PFSK-1 (cell line): ENCODE measurements at regions not wholly inside any gene's neighbourhood (a gene's known extent, or its start where the extent isn't known, plus 50 kb on each side); places are given as distances from the start of the nearest gene placed in this dataset.
A peak's percentile ranks its signal among the peaks of the same experiment; 100 is the strongest.

ENCODE experiments used
- FOXP2 ChIP-seq: optimal IDR thresholded peaks from 2 replicates; pipeline ENCODE3; 2011; ENCODE audit warnings: borderline replicate concordance, control low read depth, inconsistent platforms; ENCODE audit not compliant: insufficient read depth; ENCODE audit errors: extremely low read length, extremely low read depth
- POLR2AphosphoS5 ChIP-seq: IDR thresholded peaks from 2 replicates; pipeline ENCODE4 v1.6.1; 2012; ENCODE audit warnings: low read depth, mild to moderate bottlenecking, control low read depth, low read length, moderate library complexity
- SIN3A ChIP-seq: IDR thresholded peaks from 2 replicates; pipeline ENCODE4 v1.6.1; 2012; ENCODE audit warnings: mild to moderate bottlenecking, low read length, moderate library complexity, borderline replicate concordance; ENCODE audit not compliant: insufficient read depth
- TAF1 ChIP-seq: IDR thresholded peaks from 2 replicates; pipeline ENCODE4 v1.6.1; 2012; ENCODE audit warnings: low read length, control low read depth, borderline replicate concordance; ENCODE audit not compliant: insufficient read depth
- TF ChIP-seq, protein P1 (sequence below), 2 experiments: IDR thresholded peaks; 2 replicates each; pipeline versions ENCODE4 v1.6.1 to v1.8.0; 2011 to 2012; ENCODE audit warnings: low read depth in 2 of 2, low read length in 2 of 2, control low read depth in 1 of 2, inconsistent platforms in 1 of 2, mild to moderate bottlenecking in 1 of 2, moderate library complexity in 1 of 2; ENCODE audit not compliant: insufficient read depth in 1 of 2

DNA sequence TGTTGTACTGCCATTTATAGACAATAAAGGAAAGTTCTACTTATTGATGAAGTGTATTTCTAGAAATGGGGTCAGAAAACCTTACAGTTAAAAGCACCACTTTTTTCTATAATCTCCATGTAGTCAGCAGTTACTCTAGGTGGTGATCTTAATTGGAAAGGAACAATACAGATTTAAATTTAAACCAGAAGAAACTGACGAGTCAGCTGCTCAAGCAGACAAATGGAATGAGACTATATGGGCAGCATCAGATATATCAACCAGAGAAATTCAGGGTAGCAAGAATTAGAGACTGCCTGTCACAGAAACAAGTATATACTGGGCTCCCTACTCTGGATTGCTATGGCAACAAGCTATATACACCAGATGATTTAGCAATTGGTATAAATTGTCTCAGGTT is 99.6 kb upstream of the SCG2 start:
- no peak for TF ChIP-seq TAF1
- TF ChIP-seq POLR2AphosphoS5, result peak; percentile 43; the same call in 1 of the 2 replicates
- TF ChIP-seq SIN3A, result no peak

DNA sequence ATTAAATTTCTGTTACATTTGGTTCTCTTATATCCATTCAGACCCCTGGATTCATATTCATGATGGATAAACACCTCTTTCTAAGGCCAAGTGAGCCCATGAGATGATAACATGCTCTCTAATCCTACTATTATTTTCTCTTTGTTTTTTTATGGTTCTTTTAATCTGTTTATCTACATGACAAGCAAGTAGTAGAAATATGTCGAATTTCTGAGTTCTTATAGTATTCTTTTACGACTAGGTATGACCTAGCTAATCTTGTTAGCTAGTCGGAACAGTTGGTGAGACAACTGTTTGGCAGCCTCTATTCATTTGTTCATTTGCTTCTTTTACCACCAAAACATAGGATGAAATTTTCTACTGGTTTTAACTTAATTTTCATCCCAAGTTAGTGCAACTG is 98.1 kb upstream of the SCG2 start:
- TF ChIP-seq FOXP2, result no peak
- no peak for TF ChIP-seq TAF1
- TF ChIP-seq, protein P1, sequence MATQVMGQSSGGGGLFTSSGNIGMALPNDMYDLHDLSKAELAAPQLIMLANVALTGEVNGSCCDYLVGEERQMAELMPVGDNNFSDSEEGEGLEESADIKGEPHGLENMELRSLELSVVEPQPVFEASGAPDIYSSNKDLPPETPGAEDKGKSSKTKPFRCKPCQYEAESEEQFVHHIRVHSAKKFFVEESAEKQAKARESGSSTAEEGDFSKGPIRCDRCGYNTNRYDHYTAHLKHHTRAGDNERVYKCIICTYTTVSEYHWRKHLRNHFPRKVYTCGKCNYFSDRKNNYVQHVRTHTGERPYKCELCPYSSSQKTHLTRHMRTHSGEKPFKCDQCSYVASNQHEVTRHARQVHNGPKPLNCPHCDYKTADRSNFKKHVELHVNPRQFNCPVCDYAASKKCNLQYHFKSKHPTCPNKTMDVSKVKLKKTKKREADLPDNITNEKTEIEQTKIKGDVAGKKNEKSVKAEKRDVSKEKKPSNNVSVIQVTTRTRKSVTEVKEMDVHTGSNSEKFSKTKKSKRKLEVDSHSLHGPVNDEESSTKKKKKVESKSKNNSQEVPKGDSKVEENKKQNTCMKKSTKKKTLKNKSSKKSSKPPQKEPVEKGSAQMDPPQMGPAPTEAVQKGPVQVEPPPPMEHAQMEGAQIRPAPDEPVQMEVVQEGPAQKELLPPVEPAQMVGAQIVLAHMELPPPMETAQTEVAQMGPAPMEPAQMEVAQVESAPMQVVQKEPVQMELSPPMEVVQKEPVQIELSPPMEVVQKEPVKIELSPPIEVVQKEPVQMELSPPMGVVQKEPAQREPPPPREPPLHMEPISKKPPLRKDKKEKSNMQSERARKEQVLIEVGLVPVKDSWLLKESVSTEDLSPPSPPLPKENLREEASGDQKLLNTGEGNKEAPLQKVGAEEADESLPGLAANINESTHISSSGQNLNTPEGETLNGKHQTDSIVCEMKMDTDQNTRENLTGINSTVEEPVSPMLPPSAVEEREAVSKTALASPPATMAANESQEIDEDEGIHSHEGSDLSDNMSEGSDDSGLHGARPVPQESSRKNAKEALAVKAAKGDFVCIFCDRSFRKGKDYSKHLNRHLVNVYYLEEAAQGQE (IDR thresholded peaks at IDR 0.05; ENCODE audit: insufficient read depth in 1 of 2, low read depth in 2 of 2, low read length in 2 of 2), result no peak
- no peak for TF ChIP-seq SIN3A
- no peak for TF ChIP-seq POLR2AphosphoS5

GRCh38 chr2:223697892-223698645 is 95.9 kb upstream of the SCG2 start:
- TF ChIP-seq, protein P1 (IDR thresholded peaks at IDR 0.05; ENCODE audit: insufficient read depth in 1 of 2, low read depth in 2 of 2, low read length in 2 of 2), result no peak
- no peak for TF ChIP-seq FOXP2
- TF ChIP-seq POLR2AphosphoS5, result 0 out of 2 replicates have a peak, but pooled peaks have one; percentile 20

- no peak for TF ChIP-seq POLR2AphosphoS5
- no peak for TF ChIP-seq SIN3A
- TF ChIP-seq FOXP2, result no peak
- TF ChIP-seq, protein P1 (IDR thresholded peaks at IDR 0.05; ENCODE audit: insufficient read depth in 1 of 2, low read depth in 2 of 2, low read length in 2 of 2), result no peak
- TF ChIP-seq TAF1, result no peak
Observed at GRCh38 chr2:223697316-223697891, 95.2 kb upstream of the SCG2 start.

DNA sequence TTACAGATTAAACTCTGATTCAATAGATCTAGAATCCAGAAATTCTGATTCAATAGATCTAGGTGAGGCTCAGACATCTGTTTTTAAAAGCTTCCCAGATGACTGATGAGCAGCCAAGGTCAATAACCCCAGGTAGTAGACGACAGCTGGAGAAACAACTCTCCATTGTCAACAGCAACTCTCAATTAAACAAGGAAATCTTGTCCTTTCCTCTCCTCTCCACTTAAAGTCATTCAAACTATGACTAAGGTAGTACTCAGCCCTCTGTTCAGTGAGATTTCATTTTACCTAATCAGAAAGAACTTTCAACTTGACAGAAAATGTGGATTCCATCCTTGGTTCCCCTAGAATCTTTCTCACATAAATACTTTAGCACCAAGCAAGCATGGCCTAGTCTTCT is 94.6 kb upstream of the SCG2 start:
- TF ChIP-seq POLR2AphosphoS5, result peak; percentile 34; the same call in 1 of the 2 replicates
- TF ChIP-seq SIN3A, result peak; percentile 85; the same call in 1 of the 2 replicates
- no peak for TF ChIP-seq TAF1
- TF ChIP-seq, protein P1 (IDR thresholded peaks at IDR 0.05; ENCODE audit: insufficient read depth in 1 of 2, low read depth in 2 of 2, low read length in 2 of 2), result 0 out of 4 replicates have a peak, but pooled peaks of 1 of the 2 experiments have one; percentile 55
- no peak for TF ChIP-seq FOXP2
